ENCODE measurements at regions not wholly inside any gene's neighbourhood (a gene's known extent, or its start where the extent isn't known, plus 50 kb on each side); places are given as distances from the start of the nearest gene placed in this dataset.

DNA sequence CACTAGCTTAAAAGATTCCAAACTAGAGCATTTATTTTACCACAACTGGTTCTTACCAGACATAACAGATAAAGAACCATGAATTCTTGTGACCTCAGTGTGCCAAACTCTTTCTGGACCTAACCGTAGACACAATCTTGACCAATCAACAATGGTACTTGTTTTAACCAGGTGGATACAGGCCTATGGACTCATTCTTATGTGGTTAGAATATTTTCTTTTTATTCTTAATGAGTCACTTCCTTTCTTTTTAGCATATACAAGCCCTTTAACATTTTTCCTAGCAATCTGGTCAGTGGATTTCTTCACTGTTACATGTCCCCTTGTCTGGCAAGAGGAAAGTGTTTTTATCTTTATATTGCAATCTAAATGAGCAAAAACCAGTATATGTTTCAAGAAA, 792.1 kb upstream of the SPRY2 start (continued):
- TF ChIP-seq EZH2phosphoT487 (IDR thresholded peaks at IDR 0.05; ENCODE audit: unreplicated experiment) (no peak), ZNF331 (CRISPR knock-in tag; IDR thresholded peaks at IDR 0.05; ENCODE audit: low read depth) (no peak), CREB1 (CRISPR knock-in tag; IDR thresholded peaks at IDR 0.05; ENCODE audit: low read depth) (no peak), POLR2AphosphoS5 (IDR thresholded peaks at IDR 0.05; ENCODE audit: low read depth) (no peak), NANOG (IDR thresholded peaks at IDR 0.05; ENCODE audit: borderline replicate concordance) (no peak)
- TF ChIP-seq, protein P1, sequence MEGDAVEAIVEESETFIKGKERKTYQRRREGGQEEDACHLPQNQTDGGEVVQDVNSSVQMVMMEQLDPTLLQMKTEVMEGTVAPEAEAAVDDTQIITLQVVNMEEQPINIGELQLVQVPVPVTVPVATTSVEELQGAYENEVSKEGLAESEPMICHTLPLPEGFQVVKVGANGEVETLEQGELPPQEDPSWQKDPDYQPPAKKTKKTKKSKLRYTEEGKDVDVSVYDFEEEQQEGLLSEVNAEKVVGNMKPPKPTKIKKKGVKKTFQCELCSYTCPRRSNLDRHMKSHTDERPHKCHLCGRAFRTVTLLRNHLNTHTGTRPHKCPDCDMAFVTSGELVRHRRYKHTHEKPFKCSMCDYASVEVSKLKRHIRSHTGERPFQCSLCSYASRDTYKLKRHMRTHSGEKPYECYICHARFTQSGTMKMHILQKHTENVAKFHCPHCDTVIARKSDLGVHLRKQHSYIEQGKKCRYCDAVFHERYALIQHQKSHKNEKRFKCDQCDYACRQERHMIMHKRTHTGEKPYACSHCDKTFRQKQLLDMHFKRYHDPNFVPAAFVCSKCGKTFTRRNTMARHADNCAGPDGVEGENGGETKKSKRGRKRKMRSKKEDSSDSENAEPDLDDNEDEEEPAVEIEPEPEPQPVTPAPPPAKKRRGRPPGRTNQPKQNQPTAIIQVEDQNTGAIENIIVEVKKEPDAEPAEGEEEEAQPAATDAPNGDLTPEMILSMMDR (conservative IDR thresholded peaks at IDR 0.05; ENCODE audit: low read depth in 2 of 2), result no peak

DNA sequence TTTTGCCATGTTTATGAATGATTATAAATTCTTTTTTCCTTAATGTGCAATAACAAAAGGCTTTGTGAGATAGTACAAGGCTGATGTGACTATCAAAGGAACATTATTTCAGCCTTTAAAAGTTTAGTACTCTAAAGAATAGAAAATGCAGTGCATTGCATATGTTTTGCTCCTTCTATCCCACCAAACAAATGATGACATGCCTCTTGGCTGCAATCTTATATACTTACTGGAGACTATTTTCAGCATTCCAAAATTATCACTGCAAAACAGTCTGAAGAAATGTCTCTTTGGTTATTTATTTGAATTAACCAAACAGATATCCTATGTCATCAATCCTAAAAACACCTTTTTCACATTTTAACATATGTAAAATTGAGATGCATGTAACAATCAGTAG, 776.5 kb upstream of the SPRY2 start:
- Mint-ChIP-seq H3K9me3 (no peaks in the 10 kb centered on the region), H3K4me3 (no peak overlapping the region), H3K4me1 (no peaks in the 10 kb centered on the region), H3K27ac (no peak overlapping the region), H3K27me3 (ENCODE audit: insufficient read depth, low read depth, poor library complexity) (no peaks in the 10 kb centered on the region), H3K36me3 (ENCODE audit: low read depth) (no peaks in the 10 kb centered on the region)
- Histone ChIP-seq H3K4me1 (ENCODE audit: insufficient read depth) (no peaks in the 10 kb centered on the region), H2AFZ (0 out of 2 replicates have a peak overlapping the region, but pooled peaks have one; percentile 21), H3K9me2 (ENCODE audit: insufficient read depth) (peaks cover 5% of the 10 kb centered on the region; the same call in 1 of the 2 replicates), H3F3A (replicated peaks; ENCODE audit: low read depth) (no peaks in the 10 kb centered on the region), H3K79me2 (replicated peaks; ENCODE audit: insufficient read depth) (no peaks in the 10 kb centered on the region), H3K27me3 (ENCODE audit: insufficient read depth) (no peaks in the 10 kb centered on the region), H3K4me2 (no peak overlapping the region), H4K20me1 (replicated peaks; ENCODE audit: insufficient read depth) (no peaks in the 10 kb centered on the region), H3K4me3 (no peak overlapping the region), H3K36me3 (ENCODE audit: insufficient read depth) (no peaks in the 10 kb centered on the region), H3K27ac (ENCODE audit: low read depth) (no peak overlapping the region)
- no peak for DNase-seq (ENCODE audit: low spot score)
- TF ChIP-seq, protein P1 (conservative IDR thresholded peaks at IDR 0.05; ENCODE audit: low read depth in 2 of 2), result no peak
- TF ChIP-seq EZH2 (IDR thresholded peaks at IDR 0.05; ENCODE audit: low read depth, unreplicated experiment) (no peak), CREB1 (CRISPR knock-in tag; IDR thresholded peaks at IDR 0.05; ENCODE audit: low read depth) (no peak), POLR2AphosphoS5 (IDR thresholded peaks at IDR 0.05; ENCODE audit: low read depth) (no peak), ZNF114 (CRISPR knock-in tag; IDR thresholded peaks at IDR 0.05) (no peak), STAT1 (IDR thresholded peaks at IDR 0.05; ENCODE audit: unreplicated experiment) (no peak)
- TF ChIP-seq, protein P2, sequence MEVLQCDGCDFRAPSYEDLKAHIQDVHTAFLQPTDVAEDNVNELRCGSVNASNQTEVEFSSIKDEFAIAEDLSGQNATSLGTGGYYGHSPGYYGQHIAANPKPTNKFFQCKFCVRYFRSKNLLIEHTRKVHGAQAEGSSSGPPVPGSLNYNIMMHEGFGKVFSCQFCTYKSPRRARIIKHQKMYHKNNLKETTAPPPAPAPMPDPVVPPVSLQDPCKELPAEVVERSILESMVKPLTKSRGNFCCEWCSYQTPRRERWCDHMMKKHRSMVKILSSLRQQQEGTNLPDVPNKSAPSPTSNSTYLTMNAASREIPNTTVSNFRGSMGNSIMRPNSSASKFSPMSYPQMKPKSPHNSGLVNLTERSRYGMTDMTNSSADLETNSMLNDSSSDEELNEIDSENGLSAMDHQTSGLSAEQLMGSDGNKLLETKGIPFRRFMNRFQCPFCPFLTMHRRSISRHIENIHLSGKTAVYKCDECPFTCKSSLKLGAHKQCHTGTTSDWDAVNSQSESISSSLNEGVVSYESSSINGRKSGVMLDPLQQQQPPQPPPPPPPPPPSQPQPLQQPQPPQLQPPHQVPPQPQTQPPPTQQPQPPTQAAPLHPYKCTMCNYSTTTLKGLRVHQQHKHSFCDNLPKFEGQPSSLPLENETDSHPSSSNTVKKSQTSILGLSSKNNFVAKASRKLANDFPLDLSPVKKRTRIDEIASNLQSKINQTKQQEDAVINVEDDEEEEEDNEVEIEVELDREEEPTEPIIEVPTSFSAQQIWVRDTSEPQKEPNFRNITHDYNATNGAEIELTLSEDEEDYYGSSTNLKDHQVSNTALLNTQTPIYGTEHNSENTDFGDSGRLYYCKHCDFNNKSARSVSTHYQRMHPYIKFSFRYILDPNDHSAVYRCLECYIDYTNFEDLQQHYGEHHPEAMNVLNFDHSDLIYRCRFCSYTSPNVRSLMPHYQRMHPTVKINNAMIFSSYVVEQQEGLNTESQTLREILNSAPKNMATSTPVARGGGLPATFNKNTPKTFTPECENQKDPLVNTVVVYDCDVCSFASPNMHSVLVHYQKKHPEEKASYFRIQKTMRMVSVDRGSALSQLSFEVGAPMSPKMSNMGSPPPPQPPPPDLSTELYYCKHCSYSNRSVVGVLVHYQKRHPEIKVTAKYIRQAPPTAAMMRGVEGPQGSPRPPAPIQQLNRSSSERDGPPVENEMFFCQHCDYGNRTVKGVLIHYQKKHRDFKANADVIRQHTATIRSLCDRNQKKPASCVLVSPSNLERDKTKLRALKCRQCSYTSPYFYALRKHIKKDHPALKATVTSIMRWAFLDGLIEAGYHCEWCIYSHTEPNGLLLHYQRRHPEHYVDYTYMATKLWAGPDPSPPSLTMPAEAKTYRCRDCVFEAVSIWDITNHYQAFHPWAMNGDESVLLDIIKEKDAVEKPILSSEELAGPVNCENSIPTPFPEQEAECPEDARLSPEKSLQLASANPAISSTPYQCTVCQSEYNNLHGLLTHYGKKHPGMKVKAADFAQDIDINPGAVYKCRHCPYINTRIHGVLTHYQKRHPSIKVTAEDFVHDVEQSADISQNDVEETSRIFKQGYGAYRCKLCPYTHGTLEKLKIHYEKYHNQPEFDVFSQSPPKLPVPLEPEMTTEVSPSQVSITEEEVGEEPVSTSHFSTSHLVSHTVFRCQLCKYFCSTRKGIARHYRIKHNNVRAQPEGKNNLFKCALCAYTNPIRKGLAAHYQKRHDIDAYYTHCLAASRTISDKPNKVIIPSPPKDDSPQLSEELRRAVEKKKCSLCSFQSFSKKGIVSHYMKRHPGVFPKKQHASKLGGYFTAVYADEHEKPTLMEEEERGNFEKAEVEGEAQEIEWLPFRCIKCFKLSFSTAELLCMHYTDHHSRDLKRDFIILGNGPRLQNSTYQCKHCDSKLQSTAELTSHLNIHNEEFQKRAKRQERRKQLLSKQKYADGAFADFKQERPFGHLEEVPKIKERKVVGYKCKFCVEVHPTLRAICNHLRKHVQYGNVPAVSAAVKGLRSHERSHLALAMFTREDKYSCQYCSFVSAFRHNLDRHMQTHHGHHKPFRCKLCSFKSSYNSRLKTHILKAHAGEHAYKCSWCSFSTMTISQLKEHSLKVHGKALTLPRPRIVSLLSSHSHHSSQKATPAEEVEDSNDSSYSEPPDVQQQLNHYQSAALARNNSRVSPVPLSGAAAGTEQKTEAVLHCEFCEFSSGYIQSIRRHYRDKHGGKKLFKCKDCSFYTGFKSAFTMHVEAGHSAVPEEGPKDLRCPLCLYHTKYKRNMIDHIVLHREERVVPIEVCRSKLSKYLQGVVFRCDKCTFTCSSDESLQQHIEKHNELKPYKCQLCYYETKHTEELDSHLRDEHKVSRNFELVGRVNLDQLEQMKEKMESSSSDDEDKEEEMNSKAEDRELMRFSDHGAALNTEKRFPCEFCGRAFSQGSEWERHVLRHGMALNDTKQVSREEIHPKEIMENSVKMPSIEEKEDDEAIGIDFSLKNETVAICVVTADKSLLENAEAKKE (CRISPR knock-in tag; IDR thresholded peaks at IDR 0.05), result no peak
- no peak for ATAC-seq
